Astrocyte (in vitro differentiated cells and primary cell): ENCODE measurements at regions not wholly inside any gene's neighbourhood (a gene's known extent, or its start where the extent isn't known, plus 50 kb on each side); places are given as distances from the start of the nearest gene placed in this dataset.

ENCODE experiments used
- DNase-seq: peaks from one replicate; pipeline ENCODE4 v3.0.0-alpha.2; 2010; ENCODE audit warnings: low read depth
- FAIRE-seq: peaks from 2 replicates; lab custom pipeline; 2011; peaks lifted over from hg19 to GRCh38; lab: Jason Lieb, UNC
- H2AFZ ChIP-seq: 2 replicates; pipeline ENCODE4 v1.6.0; 2012; ENCODE audit warnings: low read depth, low read length, inconsistent platforms
- H3K27ac ChIP-seq: 2 replicates; pipeline ENCODE4 v1.5.1; 2011; ENCODE audit warnings: low read depth, low read length, inconsistent platforms
- H3K27me3 ChIP-seq: 2 replicates; pipeline ENCODE4 v1.6.0; 2011; ENCODE audit warnings: low read length, inconsistent platforms; ENCODE audit not compliant: insufficient read depth
- H3K36me3 ChIP-seq: 2 replicates; pipeline ENCODE4 v1.5.1; 2011; ENCODE audit warnings: low read length, inconsistent platforms; ENCODE audit not compliant: insufficient read depth
- H3K4me1 ChIP-seq: 2 replicates; pipeline ENCODE4 v1.5.1; 2011; ENCODE audit warnings: low read length, inconsistent platforms; ENCODE audit not compliant: insufficient read depth
- H3K4me2 ChIP-seq: 2 replicates; pipeline ENCODE4 v1.6.0; 2012; ENCODE audit warnings: low read length, inconsistent platforms
- H3K4me3 ChIP-seq: 2 replicates; pipeline ENCODE4 v1.5.1; 2011; ENCODE audit warnings: low read depth, mild to moderate bottlenecking, low read length, inconsistent platforms; ENCODE audit not compliant: insufficient read depth
- H3K79me2 ChIP-seq: 2 replicates; pipeline ENCODE4 v1.6.0; 2012; ENCODE audit warnings: mild to moderate bottlenecking, low read length, inconsistent platforms; ENCODE audit not compliant: insufficient read depth
- H3K9ac ChIP-seq: 2 replicates; pipeline ENCODE4 v1.6.0; 2012; ENCODE audit warnings: mild to moderate bottlenecking, low read length, inconsistent platforms
- H3K9me3 ChIP-seq: 2 replicates; pipeline ENCODE4 v1.5.1; 2012; ENCODE audit warnings: low read depth, mild to moderate bottlenecking, low read length, inconsistent platforms; ENCODE audit not compliant: insufficient read depth
- H4K20me1 ChIP-seq: 2 replicates; pipeline ENCODE4 v1.6.0; 2012; ENCODE audit warnings: low read length, inconsistent platforms; ENCODE audit not compliant: insufficient read depth
- H3K27ac Mint-ChIP-seq: one replicate; pipeline ENCODE4 v1.8.0; 2021; ENCODE audit warnings: mild to moderate bottlenecking, mixed read lengths; ENCODE audit not compliant: unreplicated experiment
- H3K27me3 Mint-ChIP-seq: one replicate; pipeline ENCODE4 v1.8.0; 2021; ENCODE audit warnings: low read depth, mixed read lengths; ENCODE audit not compliant: unreplicated experiment
- H3K36me3 Mint-ChIP-seq: one replicate; pipeline ENCODE4 v1.8.0; 2021; ENCODE audit warnings: low read depth, mixed read lengths; ENCODE audit not compliant: unreplicated experiment
- H3K4me1 Mint-ChIP-seq: one replicate; pipeline ENCODE4 v1.8.0; 2021; ENCODE audit warnings: low read depth, mixed read lengths; ENCODE audit not compliant: unreplicated experiment
- H3K4me3 Mint-ChIP-seq: one replicate; pipeline ENCODE4 v1.8.0; 2021; ENCODE audit warnings: mild to moderate bottlenecking, moderate library complexity, mixed read lengths; ENCODE audit not compliant: unreplicated experiment
- H3K9me3 Mint-ChIP-seq: one replicate; pipeline ENCODE4 v1.8.0; 2021; ENCODE audit warnings: mild to moderate bottlenecking, mixed read lengths; ENCODE audit not compliant: unreplicated experiment
- CTCF ChIP-seq: IDR thresholded peaks from 2 replicates; pipeline ENCODE4 v1.5.1; 2011; ENCODE audit warnings: low read depth, mild to moderate bottlenecking, inconsistent platforms, low read length, moderate library complexity; ENCODE audit not compliant: insufficient read depth
- EZH2 ChIP-seq: IDR thresholded peaks from 2 replicates; pipeline ENCODE4 v1.6.1; 2012; ENCODE audit warnings: mild to moderate bottlenecking, low read length, inconsistent platforms; ENCODE audit not compliant: insufficient read depth

GRCh38 chr2:126515471-126515870 lies 140.5 kb upstream of the GYPC start:
- peaks cover 10% of the 10 kb centered on the region for H3K27me3 Mint-ChIP-seq

GRCh38 chr2:126518196-126518595 lies 137.8 kb upstream of the GYPC start:
- Histone ChIP-seq H3K4me1 (no peaks in the 10 kb centered on the region), H3K9me3 (peaks cover 9% of the 10 kb centered on the region), H4K20me1 (no peaks in the 10 kb centered on the region), H3K9ac (no peak overlapping the region), H2AFZ (no peak overlapping the region), H3K36me3 (no peaks in the 10 kb centered on the region), H3K27ac (no peak overlapping the region), H3K79me2 (no peaks in the 10 kb centered on the region), H3K27me3 (no peaks in the 10 kb centered on the region), H3K4me2 (no peak overlapping the region), H3K4me3 (no peak overlapping the region)
- Mint-ChIP-seq H3K27ac (no peak overlapping the region), H3K27me3 (peaks cover 10% of the 10 kb centered on the region), H3K4me3 (no peak overlapping the region), H3K36me3 (no peaks in the 10 kb centered on the region), H3K4me1 (peaks cover 10% of the 10 kb centered on the region), H3K9me3 (peaks cover 7% of the 10 kb centered on the region)
- FAIRE-seq, result no peak
- no peak for DNase-seq
- TF ChIP-seq EZH2 (no peak), CTCF (no peak)

More at GRCh38 chr2:126515471-126515870, 140.5 kb upstream of the GYPC start:
- no peaks in the 10 kb centered on the region for H3K4me1 ChIP-seq
- H3K9me3 ChIP-seq, result peaks cover 5% of the 10 kb centered on the region
- no peak overlapping the region for H3K4me3 Mint-ChIP-seq
- no peaks in the 10 kb centered on the region for H3K27me3 ChIP-seq
- no peak overlapping the region for H3K4me3 ChIP-seq
- no peak overlapping the region for H3K4me2 ChIP-seq
- no peak overlapping the region for H3K27ac ChIP-seq
- H4K20me1 ChIP-seq, result no peaks in the 10 kb centered on the region
- H3K9me3 Mint-ChIP-seq, result peaks cover 7% of the 10 kb centered on the region
- no peak overlapping the region for H2AFZ ChIP-seq
- H3K79me2 ChIP-seq, result no peaks in the 10 kb centered on the region
- no peak for FAIRE-seq
- TF ChIP-seq CTCF (no peak), EZH2 (no peak)
- no peak for DNase-seq
- H3K9ac ChIP-seq, result no peak overlapping the region
- no peak overlapping the region for H3K27ac Mint-ChIP-seq
- H3K4me1 Mint-ChIP-seq, result peaks cover 11% of the 10 kb centered on the region
- H3K36me3 Mint-ChIP-seq, result no peaks in the 10 kb centered on the region
- H3K36me3 ChIP-seq, result no peaks in the 10 kb centered on the region

GRCh38 chr2:126527836-126528490 lies 128.0 kb upstream of the GYPC start:
- H3K9ac ChIP-seq, result no peak overlapping the region
- H3K4me3 ChIP-seq, result no peak overlapping the region
- H3K27me3 Mint-ChIP-seq, result peaks cover 9% of the 10 kb centered on the region
- no peaks in the 10 kb centered on the region for H3K9me3 Mint-ChIP-seq
- no peaks in the 10 kb centered on the region for H4K20me1 ChIP-seq
- H3K4me3 Mint-ChIP-seq, result no peak overlapping the region
- FAIRE-seq (no peak), DNase-seq (peak; percentile 1)
- no peaks in the 10 kb centered on the region for H3K4me1 Mint-ChIP-seq
- no peaks in the 10 kb centered on the region for H3K4me1 ChIP-seq
- H3K36me3 Mint-ChIP-seq, result no peaks in the 10 kb centered on the region
- H3K79me2 ChIP-seq, result no peaks in the 10 kb centered on the region
- no peak overlapping the region for H3K4me2 ChIP-seq
- H3K27me3 ChIP-seq, result no peaks in the 10 kb centered on the region
- H3K27ac Mint-ChIP-seq, result no peak overlapping the region
- H2AFZ ChIP-seq, result no peak overlapping the region
- no peak for TF ChIP-seq EZH2
- TF ChIP-seq CTCF, result peak; percentile 31
- H3K36me3 ChIP-seq, result no peaks in the 10 kb centered on the region
- H3K9me3 ChIP-seq, result no peaks in the 10 kb centered on the region
- no peak overlapping the region for H3K27ac ChIP-seq
